ENCODE measurements at regions not wholly inside any gene's neighbourhood (a gene's known extent, or its start where the extent isn't known, plus 50 kb on each side); places are given as distances from the start of the nearest gene placed in this dataset.

- TF ChIP-seq POLR2A (IDR thresholded peaks at IDR 0.05) (no peak), CTCF (IDR thresholded peaks at IDR 0.05) (no peak)
Observed at GRCh38 chr2:237161189-237161588, 75.5 kb downstream of the COPS8 start.
